ENCODE measurements at regions not wholly inside any gene's neighbourhood (a gene's known extent, or its start where the extent isn't known, plus 50 kb on each side); places are given as distances from the start of the nearest gene placed in this dataset.

DNA sequence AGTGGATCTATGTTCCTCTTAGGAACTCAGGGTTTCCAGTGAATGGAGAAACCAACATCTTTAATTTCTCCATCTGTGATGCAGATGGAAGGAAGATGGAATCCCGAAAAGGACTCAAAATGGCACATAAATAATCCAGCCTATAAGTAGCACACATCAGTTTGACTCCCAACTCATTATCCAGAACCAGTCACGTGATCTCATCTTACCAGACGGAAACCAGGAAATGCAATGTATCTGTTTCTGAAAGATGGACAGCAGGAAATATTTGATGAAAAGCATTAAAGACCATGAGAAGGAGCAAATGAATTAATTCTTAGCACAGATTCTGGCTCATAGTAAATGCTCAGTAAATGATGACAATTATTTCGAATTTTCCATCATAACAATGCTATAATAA is 443.1 kb upstream of the FMR1 start:
- TF ChIP-seq, protein P1, sequence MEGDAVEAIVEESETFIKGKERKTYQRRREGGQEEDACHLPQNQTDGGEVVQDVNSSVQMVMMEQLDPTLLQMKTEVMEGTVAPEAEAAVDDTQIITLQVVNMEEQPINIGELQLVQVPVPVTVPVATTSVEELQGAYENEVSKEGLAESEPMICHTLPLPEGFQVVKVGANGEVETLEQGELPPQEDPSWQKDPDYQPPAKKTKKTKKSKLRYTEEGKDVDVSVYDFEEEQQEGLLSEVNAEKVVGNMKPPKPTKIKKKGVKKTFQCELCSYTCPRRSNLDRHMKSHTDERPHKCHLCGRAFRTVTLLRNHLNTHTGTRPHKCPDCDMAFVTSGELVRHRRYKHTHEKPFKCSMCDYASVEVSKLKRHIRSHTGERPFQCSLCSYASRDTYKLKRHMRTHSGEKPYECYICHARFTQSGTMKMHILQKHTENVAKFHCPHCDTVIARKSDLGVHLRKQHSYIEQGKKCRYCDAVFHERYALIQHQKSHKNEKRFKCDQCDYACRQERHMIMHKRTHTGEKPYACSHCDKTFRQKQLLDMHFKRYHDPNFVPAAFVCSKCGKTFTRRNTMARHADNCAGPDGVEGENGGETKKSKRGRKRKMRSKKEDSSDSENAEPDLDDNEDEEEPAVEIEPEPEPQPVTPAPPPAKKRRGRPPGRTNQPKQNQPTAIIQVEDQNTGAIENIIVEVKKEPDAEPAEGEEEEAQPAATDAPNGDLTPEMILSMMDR (IDR thresholded peaks at IDR 0.05; ENCODE audit: insufficient read depth, low read depth, low read length, missing control alignments), result no peak
- no peak for DNase-seq (ENCODE audit: low read depth)
- H3K4me3 ChIP-seq (ENCODE audit: low read depth, low read length), result no peak overlapping the region

- H3K4me3 ChIP-seq (ENCODE audit: low read depth, low read length), result no peak overlapping the region
- TF ChIP-seq, protein P1 (IDR thresholded peaks at IDR 0.05; ENCODE audit: insufficient read depth, low read depth, low read length, missing control alignments), result peak; percentile 23
- DNase-seq (ENCODE audit: low read depth), result peak; percentile 9
Measured at GRCh38 chrX:147476008-147476407, 435.7 kb upstream of the FMR1 start.

DNA sequence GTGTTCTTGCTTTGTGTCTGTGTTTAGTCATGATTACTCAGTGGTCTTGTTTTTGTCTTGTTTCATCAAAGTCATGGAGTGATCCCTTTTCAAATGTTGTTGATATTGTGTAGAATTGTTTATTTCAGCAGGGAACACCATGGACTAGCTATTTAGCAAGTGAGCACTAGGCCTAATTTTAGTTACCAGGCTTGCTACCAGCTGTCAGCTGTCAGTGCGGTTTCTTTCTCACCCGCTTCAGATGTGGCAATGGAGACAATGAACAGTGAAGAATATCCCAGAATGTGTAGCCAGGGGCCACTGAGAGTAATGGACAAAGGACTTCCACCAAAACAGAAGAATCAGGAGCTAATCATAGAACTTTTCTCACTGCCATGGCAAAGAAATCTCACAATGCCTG is 432.8 kb upstream of the FMR1 start:
- TF ChIP-seq, protein P1 (IDR thresholded peaks at IDR 0.05; ENCODE audit: insufficient read depth, low read depth, low read length, missing control alignments), result no peak
- DNase-seq (ENCODE audit: low read depth), result no peak
- H3K4me3 ChIP-seq (ENCODE audit: low read depth, low read length), result no peak overlapping the region

DNA sequence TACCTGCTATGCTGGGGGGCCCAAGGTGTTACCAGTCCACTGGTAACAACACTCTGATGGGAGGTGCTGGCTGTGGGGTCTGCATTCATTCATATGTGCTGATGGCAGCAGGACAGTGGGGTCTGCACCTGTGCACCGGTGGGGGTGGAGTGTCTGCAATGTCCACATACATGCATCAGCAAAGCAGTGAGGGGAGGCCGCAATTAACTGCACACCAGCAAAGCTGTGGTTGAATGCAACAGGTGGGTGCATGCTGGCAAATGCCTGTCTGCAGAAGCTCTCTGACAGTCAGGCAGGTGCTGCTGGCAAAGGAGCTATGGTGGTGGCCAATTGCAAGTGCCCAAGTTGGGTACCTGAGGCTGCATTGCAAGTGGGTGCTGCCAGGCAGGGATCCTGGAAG is 426.5 kb upstream of the FMR1 start:
- DNase-seq (ENCODE audit: low read depth), result no peak
- H3K4me3 ChIP-seq (ENCODE audit: low read depth, low read length), result no peak overlapping the region
- TF ChIP-seq, protein P1 (IDR thresholded peaks at IDR 0.05; ENCODE audit: insufficient read depth, low read depth, low read length, missing control alignments), result no peak

DNA sequence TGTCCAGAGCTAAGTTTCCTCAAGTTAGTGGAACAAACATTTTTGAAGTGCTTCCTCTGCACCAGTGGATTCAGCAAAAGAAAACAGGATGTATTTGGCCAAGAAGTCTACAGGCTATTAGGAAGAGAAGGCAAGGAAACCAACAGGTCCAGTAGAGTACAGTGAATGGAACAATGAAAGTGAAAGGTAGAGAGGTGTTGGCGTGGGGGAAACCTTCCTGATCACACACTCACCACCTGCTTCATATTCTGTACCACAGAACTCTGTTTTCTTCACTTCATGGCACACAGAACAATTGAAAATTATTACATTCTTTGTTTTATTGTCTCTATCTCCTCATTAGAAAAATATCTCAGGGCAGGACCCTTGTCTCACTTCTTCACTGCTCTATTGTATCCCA is 417.4 kb upstream of the FMR1 start:
- H3K4me3 ChIP-seq (ENCODE audit: low read depth, low read length), result no peak overlapping the region
- no peak for DNase-seq (ENCODE audit: low read depth)
- TF ChIP-seq, protein P1 (IDR thresholded peaks at IDR 0.05; ENCODE audit: insufficient read depth, low read depth, low read length, missing control alignments), result no peak

GRCh38 chrX:147498796-147499195 is 412.9 kb upstream of the FMR1 start:
- DNase-seq (ENCODE audit: low read depth), result no peak
- no peak overlapping the region for H3K4me3 ChIP-seq (ENCODE audit: low read depth, low read length)
- TF ChIP-seq, protein P1 (IDR thresholded peaks at IDR 0.05; ENCODE audit: insufficient read depth, low read depth, low read length, missing control alignments), result no peak

DNA sequence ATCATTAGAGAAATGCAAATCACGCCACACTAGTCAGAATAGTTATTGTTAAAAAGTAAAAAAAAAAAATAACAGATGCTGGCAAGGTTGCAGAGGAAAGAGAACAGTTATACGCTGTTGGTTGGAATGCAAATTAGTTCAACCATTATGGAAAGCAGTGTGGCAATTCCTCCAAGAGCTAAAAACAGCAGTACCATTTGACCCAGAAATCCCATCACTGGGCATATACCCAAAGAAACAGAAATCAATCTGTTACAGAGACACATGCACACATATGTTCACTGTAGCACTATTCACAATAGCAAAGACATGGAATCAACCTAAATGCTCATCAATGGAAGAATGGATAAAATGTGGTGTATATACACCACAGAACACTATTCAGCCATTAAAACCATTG is 388.7 kb upstream of the FMR1 start:
- no peak for DNase-seq (ENCODE audit: low read depth)
- TF ChIP-seq, protein P1 (IDR thresholded peaks at IDR 0.05; ENCODE audit: insufficient read depth, low read depth, low read length, missing control alignments), result no peak
- H3K4me3 ChIP-seq (ENCODE audit: low read depth, low read length), result no peak overlapping the region

Measured in GM12865 (cell line).